ENCODE measurements at regions not wholly inside any gene's neighbourhood (a gene's known extent, or its start where the extent isn't known, plus 50 kb on each side); places are given as distances from the start of the nearest gene placed in this dataset.

DNA sequence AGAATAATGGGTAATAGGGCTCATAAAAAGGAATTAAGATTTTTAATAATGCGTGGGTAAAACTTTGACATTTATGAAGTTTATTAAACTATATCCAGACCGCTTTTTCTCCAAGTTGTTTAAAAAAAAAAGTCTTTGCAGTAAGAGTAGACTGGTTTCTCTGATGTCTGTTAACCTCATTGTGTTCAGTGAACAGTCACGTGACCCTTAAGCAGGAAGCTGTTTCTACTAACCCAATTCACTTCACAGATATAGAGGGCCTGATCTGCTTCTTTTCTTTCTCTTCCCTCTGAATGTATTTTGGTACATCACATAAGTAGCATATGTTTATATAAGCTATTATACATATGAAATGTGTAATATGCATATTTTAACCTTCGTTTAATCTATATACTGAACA is 1011.3 kb upstream of the CELF4 start:
- Histone ChIP-seq H3K9ac (ENCODE audit: low read length) (no peak overlapping the region), H3K9me3 (ENCODE audit: low read length) (no peaks in the 10 kb centered on the region), H3K79me2 (ENCODE audit: insufficient read depth, low read length) (no peaks in the 10 kb centered on the region), H2AFZ (ENCODE audit: low read length) (no peak overlapping the region), H3K9me2 (ENCODE audit: low read depth, low read length) (no peaks in the 10 kb centered on the region), H3K4me2 (ENCODE audit: low read length) (no peak overlapping the region), H3F3A (ENCODE audit: insufficient read depth, low read length) (no peaks in the 10 kb centered on the region), H3K36me3 (ENCODE audit: insufficient read depth, low read length) (no peaks in the 10 kb centered on the region), H4K20me1 (ENCODE audit: insufficient read depth, low read length) (no peaks in the 10 kb centered on the region), H3K27ac (ENCODE audit: low read depth, low read length, poor library complexity, severe bottlenecking) (no peak overlapping the region), H3K27me3 (ENCODE audit: insufficient read depth, low read length) (no peaks in the 10 kb centered on the region), H3K4me1 (ENCODE audit: insufficient read depth, low read length, severe bottlenecking) (no peaks in the 10 kb centered on the region), H3K4me3 (ENCODE audit: low read depth, low read length, poor library complexity, severe bottlenecking) (no peak overlapping the region)
- no peak for TF ChIP-seq EZH2 (IDR thresholded peaks at IDR 0.05; ENCODE audit: borderline replicate concordance, low read length)
- TF ChIP-seq, protein P1, sequence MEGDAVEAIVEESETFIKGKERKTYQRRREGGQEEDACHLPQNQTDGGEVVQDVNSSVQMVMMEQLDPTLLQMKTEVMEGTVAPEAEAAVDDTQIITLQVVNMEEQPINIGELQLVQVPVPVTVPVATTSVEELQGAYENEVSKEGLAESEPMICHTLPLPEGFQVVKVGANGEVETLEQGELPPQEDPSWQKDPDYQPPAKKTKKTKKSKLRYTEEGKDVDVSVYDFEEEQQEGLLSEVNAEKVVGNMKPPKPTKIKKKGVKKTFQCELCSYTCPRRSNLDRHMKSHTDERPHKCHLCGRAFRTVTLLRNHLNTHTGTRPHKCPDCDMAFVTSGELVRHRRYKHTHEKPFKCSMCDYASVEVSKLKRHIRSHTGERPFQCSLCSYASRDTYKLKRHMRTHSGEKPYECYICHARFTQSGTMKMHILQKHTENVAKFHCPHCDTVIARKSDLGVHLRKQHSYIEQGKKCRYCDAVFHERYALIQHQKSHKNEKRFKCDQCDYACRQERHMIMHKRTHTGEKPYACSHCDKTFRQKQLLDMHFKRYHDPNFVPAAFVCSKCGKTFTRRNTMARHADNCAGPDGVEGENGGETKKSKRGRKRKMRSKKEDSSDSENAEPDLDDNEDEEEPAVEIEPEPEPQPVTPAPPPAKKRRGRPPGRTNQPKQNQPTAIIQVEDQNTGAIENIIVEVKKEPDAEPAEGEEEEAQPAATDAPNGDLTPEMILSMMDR (IDR thresholded peaks at IDR 0.05; ENCODE audit: low read length), result no peak

DNA sequence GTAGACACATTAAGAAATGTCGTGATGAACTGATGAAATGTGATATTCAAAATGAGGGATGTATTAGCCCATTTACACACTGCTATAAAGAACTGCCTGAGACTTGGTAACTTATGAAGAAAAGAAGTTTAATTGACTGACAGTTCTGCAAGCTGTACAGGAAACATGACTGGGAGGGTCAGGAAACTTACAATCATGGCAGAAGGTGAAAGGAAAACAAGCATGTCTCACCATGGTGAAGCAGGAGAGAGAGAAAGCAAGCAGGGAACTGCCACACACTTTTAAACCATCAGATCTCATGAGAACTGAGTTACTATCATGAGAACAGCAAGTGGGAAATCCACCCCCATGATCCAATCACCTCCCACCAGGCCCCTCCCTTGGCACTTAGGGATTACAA is 1010.8 kb upstream of the CELF4 start:
- Histone ChIP-seq H3K9me3 (ENCODE audit: low read length) (no peaks in the 10 kb centered on the region), H3K36me3 (ENCODE audit: insufficient read depth, low read length) (no peaks in the 10 kb centered on the region), H3K27me3 (ENCODE audit: insufficient read depth, low read length) (no peaks in the 10 kb centered on the region), H3K9me2 (ENCODE audit: low read depth, low read length) (no peaks in the 10 kb centered on the region), H3K79me2 (ENCODE audit: insufficient read depth, low read length) (no peaks in the 10 kb centered on the region), H3K4me2 (ENCODE audit: low read length) (no peak overlapping the region), H3K9ac (ENCODE audit: low read length) (no peak overlapping the region), H3K27ac (ENCODE audit: low read depth, low read length, poor library complexity, severe bottlenecking) (no peak overlapping the region), H3F3A (ENCODE audit: insufficient read depth, low read length) (no peaks in the 10 kb centered on the region), H2AFZ (ENCODE audit: low read length) (no peak overlapping the region), H3K4me3 (ENCODE audit: low read depth, low read length, poor library complexity, severe bottlenecking) (no peak overlapping the region), H3K4me1 (ENCODE audit: insufficient read depth, low read length, severe bottlenecking) (no peaks in the 10 kb centered on the region), H4K20me1 (ENCODE audit: insufficient read depth, low read length) (no peaks in the 10 kb centered on the region)
- TF ChIP-seq EZH2 (IDR thresholded peaks at IDR 0.05; ENCODE audit: borderline replicate concordance, low read length), result no peak
- TF ChIP-seq, protein P1 (IDR thresholded peaks at IDR 0.05; ENCODE audit: low read length), result no peak

DNA sequence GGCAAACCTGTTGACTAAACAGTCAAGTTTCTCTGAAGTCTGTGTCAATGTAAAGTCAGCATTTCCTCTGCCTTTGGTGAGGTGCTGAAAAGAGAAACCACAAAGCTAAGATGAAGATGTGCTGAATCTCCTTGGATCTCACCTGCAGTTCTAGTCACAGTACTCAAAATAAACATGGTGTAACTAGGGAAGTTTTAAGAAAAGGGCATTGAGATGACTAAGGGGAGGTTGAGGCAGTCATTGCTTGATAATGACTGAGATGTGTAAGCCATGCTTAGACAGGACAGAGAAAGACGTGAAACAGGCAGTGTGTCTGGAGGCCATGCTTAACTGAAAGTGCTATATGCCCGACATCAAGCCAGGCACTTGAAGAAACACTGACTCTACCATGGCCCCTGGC is 1010.0 kb upstream of the CELF4 start:
- no peak overlapping the region for H2AFZ ChIP-seq (ENCODE audit: low read length)
- H3K9ac ChIP-seq (ENCODE audit: low read length), result no peak overlapping the region
- TF ChIP-seq, protein P1 (IDR thresholded peaks at IDR 0.05; ENCODE audit: low read length), result no peak

More for the DNA sequence above, 1010.0 kb upstream of the CELF4 start:
- Histone ChIP-seq H3K9me3 (ENCODE audit: low read length) (no peaks in the 10 kb centered on the region), H3K4me2 (ENCODE audit: low read length) (no peak overlapping the region), H3K9me2 (ENCODE audit: low read depth, low read length) (no peaks in the 10 kb centered on the region), H3K27me3 (ENCODE audit: insufficient read depth, low read length) (no peaks in the 10 kb centered on the region), H3K36me3 (ENCODE audit: insufficient read depth, low read length) (no peaks in the 10 kb centered on the region), H3K4me1 (ENCODE audit: insufficient read depth, low read length, severe bottlenecking) (no peaks in the 10 kb centered on the region), H3K27ac (ENCODE audit: low read depth, low read length, poor library complexity, severe bottlenecking) (no peak overlapping the region), H3K79me2 (ENCODE audit: insufficient read depth, low read length) (no peaks in the 10 kb centered on the region), H3K4me3 (ENCODE audit: low read depth, low read length, poor library complexity, severe bottlenecking) (no peak overlapping the region), H3F3A (ENCODE audit: insufficient read depth, low read length) (no peaks in the 10 kb centered on the region), H4K20me1 (ENCODE audit: insufficient read depth, low read length) (no peaks in the 10 kb centered on the region)
